ENCODE measurements at regions not wholly inside any gene's neighbourhood (a gene's known extent, or its start where the extent isn't known, plus 50 kb on each side); places are given as distances from the start of the nearest gene placed in this dataset.
A peak's percentile ranks its signal among the peaks of the same experiment; 100 is the strongest.

- H3K4me1 ChIP-seq (ENCODE audit: control insufficient read depth, extremely low read depth, insufficient read depth, low read length) = no peaks in the 10 kb centered on the region
- no peak overlapping the region for H3K4me3 ChIP-seq (replicated peaks in 1 of 4; ENCODE audit: control extremely low read depth in 1 of 4, insufficient read depth in 1 of 4, low read depth in 3 of 4, low read length in 4 of 4)
- H3K27ac ChIP-seq (ENCODE audit: insufficient read depth, low read length) = no peak overlapping the region
- H3K9me3 ChIP-seq (ENCODE audit: control insufficient read depth, insufficient read depth, low read depth, low read length) = no peaks in the 10 kb centered on the region
- H3K27me3 ChIP-seq (ENCODE audit: control insufficient read depth, insufficient read depth, low read length) = no peaks in the 10 kb centered on the region
- no peak for DNase-seq (ENCODE audit: low read depth in 2 of 2)
- H3K4me2 ChIP-seq (ENCODE audit: extremely low read depth, insufficient read depth, low read length) = no peak overlapping the region
- H3K9ac ChIP-seq (ENCODE audit: insufficient read depth, low read length) = no peak overlapping the region
- no peaks in the 10 kb centered on the region for H3K79me2 ChIP-seq (ENCODE audit: control insufficient read depth, insufficient read depth, low read length)
- H2AFZ ChIP-seq (ENCODE audit: low read length) = no peak overlapping the region
- no peaks in the 10 kb centered on the region for H3K36me3 ChIP-seq (ENCODE audit: control insufficient read depth, insufficient read depth, low read length)
- no peak for TF ChIP-seq CTCF (conservative IDR thresholded peaks at IDR 0.05 in 1 of 2, IDR thresholded peaks at IDR 0.05 in 1 of 2; ENCODE audit: low read depth in 1 of 2, low read length in 2 of 2)
- TF ChIP-seq EZH2 (IDR thresholded peaks at IDR 0.05; ENCODE audit: low read length, missing control alignments) = no peak
- H4K20me1 ChIP-seq (ENCODE audit: control insufficient read depth, extremely low read depth, insufficient read depth, low read length) = no peaks in the 10 kb centered on the region
These were observed 1053.2 kb downstream of the TAF11L14 start for GRCh38 chr5:18687429-18687828.

GRCh38 chr5:18699681-18700080 is 1065.4 kb downstream of the TAF11L14 start:
- peak in 1 of 2 donors; percentile 7 for DNase-seq (ENCODE audit: low read depth in 2 of 2)
- H3K9ac ChIP-seq (ENCODE audit: insufficient read depth, low read length) = no peak overlapping the region
- TF ChIP-seq CTCF (conservative IDR thresholded peaks at IDR 0.05 in 1 of 2, IDR thresholded peaks at IDR 0.05 in 1 of 2; ENCODE audit: low read depth in 1 of 2, low read length in 2 of 2) = no peak
- TF ChIP-seq EZH2 (IDR thresholded peaks at IDR 0.05; ENCODE audit: low read length, missing control alignments) = no peak
- no peak overlapping the region for H3K27ac ChIP-seq (ENCODE audit: insufficient read depth, low read length)
- no peak overlapping the region for H3K4me3 ChIP-seq (replicated peaks in 1 of 4; ENCODE audit: control extremely low read depth in 1 of 4, insufficient read depth in 1 of 4, low read depth in 3 of 4, low read length in 4 of 4)
- H3K79me2 ChIP-seq (ENCODE audit: control insufficient read depth, insufficient read depth, low read length) = no peaks in the 10 kb centered on the region
- H3K4me2 ChIP-seq (ENCODE audit: extremely low read depth, insufficient read depth, low read length) = no peak overlapping the region
- no peaks in the 10 kb centered on the region for H3K4me1 ChIP-seq (ENCODE audit: control insufficient read depth, extremely low read depth, insufficient read depth, low read length)
- H3K27me3 ChIP-seq (ENCODE audit: control insufficient read depth, insufficient read depth, low read length) = no peaks in the 10 kb centered on the region
- H2AFZ ChIP-seq (ENCODE audit: low read length) = no peak overlapping the region
- H3K9me3 ChIP-seq (ENCODE audit: control insufficient read depth, insufficient read depth, low read depth, low read length) = no peaks in the 10 kb centered on the region
- no peaks in the 10 kb centered on the region for H3K36me3 ChIP-seq (ENCODE audit: control insufficient read depth, insufficient read depth, low read length)
- no peaks in the 10 kb centered on the region for H4K20me1 ChIP-seq (ENCODE audit: control insufficient read depth, extremely low read depth, insufficient read depth, low read length)

GRCh38 chr5:18702821-18703220 is 1068.6 kb downstream of the TAF11L14 start:
- no peak for DNase-seq (ENCODE audit: low read depth in 2 of 2)
- H4K20me1 ChIP-seq (ENCODE audit: control insufficient read depth, extremely low read depth, insufficient read depth, low read length) = no peaks in the 10 kb centered on the region
- no peak overlapping the region for H3K4me2 ChIP-seq (ENCODE audit: extremely low read depth, insufficient read depth, low read length)
- no peak overlapping the region for H3K9ac ChIP-seq (ENCODE audit: insufficient read depth, low read length)
- no peak overlapping the region for H2AFZ ChIP-seq (ENCODE audit: low read length)
- TF ChIP-seq CTCF (conservative IDR thresholded peaks at IDR 0.05 in 1 of 2, IDR thresholded peaks at IDR 0.05 in 1 of 2; ENCODE audit: low read depth in 1 of 2, low read length in 2 of 2) (no peak), EZH2 (IDR thresholded peaks at IDR 0.05; ENCODE audit: low read length, missing control alignments) (no peak)
- H3K4me3 ChIP-seq (replicated peaks in 1 of 4; ENCODE audit: control extremely low read depth in 1 of 4, insufficient read depth in 1 of 4, low read depth in 3 of 4, low read length in 4 of 4) = no peak overlapping the region
- H3K36me3 ChIP-seq (ENCODE audit: control insufficient read depth, insufficient read depth, low read length) = no peaks in the 10 kb centered on the region
- H3K27me3 ChIP-seq (ENCODE audit: control insufficient read depth, insufficient read depth, low read length) = no peaks in the 10 kb centered on the region
- H3K4me1 ChIP-seq (ENCODE audit: control insufficient read depth, extremely low read depth, insufficient read depth, low read length) = no peaks in the 10 kb centered on the region
- H3K27ac ChIP-seq (ENCODE audit: insufficient read depth, low read length) = no peak overlapping the region
- H3K9me3 ChIP-seq (ENCODE audit: control insufficient read depth, insufficient read depth, low read depth, low read length) = no peaks in the 10 kb centered on the region
- H3K79me2 ChIP-seq (ENCODE audit: control insufficient read depth, insufficient read depth, low read length) = no peaks in the 10 kb centered on the region
